Epithelial cell of proximal tubule (primary cell): ENCODE measurements at regions not wholly inside any gene's neighbourhood (a gene's known extent, or its start where the extent isn't known, plus 50 kb on each side); places are given as distances from the start of the nearest gene placed in this dataset.

ENCODE experiments used
- DNase-seq: peaks from one replicate; pipeline ENCODE4 v3.0.0-alpha.2; 2011; ENCODE audit warnings: low read depth
- H3K4me3 ChIP-seq: 2 replicates; pipeline ENCODE4 v1.5.1; 2011; ENCODE audit warnings: low read depth, mild to moderate bottlenecking, low read length
- CTCF ChIP-seq: conservative IDR thresholded peaks from 2 replicates; pipeline ENCODE4 v1.5.1; 2012; ENCODE audit warnings: low read depth, mild to moderate bottlenecking, low read length

GRCh38 chr9:118618084-118618483 lies 751.2 kb downstream of the BRINP1 start:
- DNase-seq, result no peak
- TF ChIP-seq CTCF, result no peak
- no peak overlapping the region for H3K4me3 ChIP-seq

- no peak for TF ChIP-seq CTCF
- DNase-seq, result no peak
These were observed 750.4 kb downstream of the BRINP1 start for GRCh38 chr9:118618849-118619248.

GRCh38 chr9:118624608-118625007 lies 744.6 kb downstream of the BRINP1 start:
- no peak for DNase-seq
- TF ChIP-seq CTCF, result no peak
- no peak overlapping the region for H3K4me3 ChIP-seq

More at GRCh38 chr9:118618849-118619248, 750.4 kb downstream of the BRINP1 start:
- H3K4me3 ChIP-seq, result no peak overlapping the region

GRCh38 chr9:118630079-118630478 lies 739.2 kb downstream of the BRINP1 start:
- no peak for TF ChIP-seq CTCF
- DNase-seq, result no peak
- H3K4me3 ChIP-seq, result no peak overlapping the region

- no peak overlapping the region for H3K4me3 ChIP-seq
- no peak for TF ChIP-seq CTCF
- DNase-seq, result no peak
These were observed 738.2 kb downstream of the BRINP1 start for GRCh38 chr9:118630931-118631595.

- DNase-seq, result no peak
- no peak for TF ChIP-seq CTCF
- no peak overlapping the region for H3K4me3 ChIP-seq
These were observed 737.3 kb downstream of the BRINP1 start for GRCh38 chr9:118631956-118632355.

- no peak for DNase-seq
- no peak for TF ChIP-seq CTCF
These were observed 733.8 kb downstream of the BRINP1 start for GRCh38 chr9:118635416-118635815.

More at GRCh38 chr9:118635416-118635815, 733.8 kb downstream of the BRINP1 start:
- H3K4me3 ChIP-seq, result no peak overlapping the region
